ENCODE measurements at regions not wholly inside any gene's neighbourhood (a gene's known extent, or its start where the extent isn't known, plus 50 kb on each side); places are given as distances from the start of the nearest gene placed in this dataset.

GRCh38 chrX:98646351-98646750, 1762.6 kb downstream of the RPA4 start:
- Histone ChIP-seq H4K5ac (ENCODE audit: insufficient read length, low read depth, low read length) (no peak overlapping the region), H3K79me2 (ENCODE audit: control insufficient read depth in 1 of 2, insufficient read depth in 2 of 2, low read length in 2 of 2) (no peaks in the 10 kb centered on the region), H2BK15ac (ENCODE audit: low read length) (no peak overlapping the region), H3K9ac (replicated peaks in 1 of 4; ENCODE audit: extremely low read depth in 1 of 4, low read depth in 3 of 4, low read length in 3 of 4) (no peak overlapping the region), H2BK120ac (replicated peaks; ENCODE audit: low read depth, low read length) (no peak overlapping the region), H2BK20ac (ENCODE audit: low read length) (no peak overlapping the region), H4K8ac (ENCODE audit: extremely low read depth, insufficient read depth, low read length) (no peak overlapping the region), H4K91ac (replicated peaks; ENCODE audit: insufficient read length, low read length) (no peak overlapping the region), H3K9me3 (ENCODE audit: insufficient read depth in 2 of 2, low read depth in 1 of 2, low read length in 1 of 2) (no peaks in the 10 kb centered on the region), H3K79me1 (ENCODE audit: low read depth, low read length) (no peaks in the 10 kb centered on the region), H3K27me3 (replicated peaks in 1 of 4; ENCODE audit: control insufficient read depth in 3 of 4, extremely low read depth in 1 of 4, insufficient read depth in 3 of 4, low read length in 3 of 4) (no peaks in the 10 kb centered on the region), H3K4me3 (ENCODE audit: extremely low read depth in 1 of 4, insufficient read depth in 2 of 4, low read depth in 3 of 4, low read length in 4 of 4) (no peak overlapping the region), H3K4me1 (replicated peaks in 1 of 4; ENCODE audit: control insufficient read depth in 3 of 4, insufficient read depth in 4 of 4, low read length in 3 of 4) (0 out of 7 replicates have a peak, but pooled peaks cover 0 to 3% (median 0%) of the 10 kb centered on the region in 4 experiments), H3K14ac (ENCODE audit: insufficient read length) (no peak overlapping the region), H2AK5ac (ENCODE audit: low read depth, low read length) (no peak overlapping the region), H3K18ac (ENCODE audit: extremely low read depth, low read length) (no peak overlapping the region), H3K23me2 (ENCODE audit: low read depth, low read length) (no peaks in the 10 kb centered on the region), H3K56ac (replicated peaks; ENCODE audit: insufficient read length, low read depth, low read length) (no peak overlapping the region), H3K27ac (ENCODE audit: low read depth, low read length) (no peak overlapping the region), H3K36me3 (ENCODE audit: control insufficient read depth in 2 of 4, insufficient read depth in 4 of 4, low read length in 3 of 4) (peaks cover 0 to 28% (median 0%) of the 10 kb centered on the region in 4 experiments; a peak in 1 of 8 replicates), H2BK12ac (ENCODE audit: low read depth, low read length) (no peak overlapping the region), H2BK5ac (ENCODE audit: low read depth, low read length) (no peak overlapping the region), H3K4me2 (ENCODE audit: insufficient read depth in 1 of 2, low read depth in 2 of 2, low read length in 2 of 2) (no peak overlapping the region), H2AFZ (ENCODE audit: low read length) (no peak overlapping the region), H3K23ac (ENCODE audit: insufficient read length) (no peak overlapping the region), H4K20me1 (replicated peaks in 1 of 2; ENCODE audit: control insufficient read depth in 1 of 2, insufficient read depth in 2 of 2, low read length in 2 of 2) (peaks cover 0 to 1% of the 10 kb centered on the region in 2 experiments), H3K4ac (replicated peaks; ENCODE audit: insufficient read length, low read depth, low read length) (no peak overlapping the region)
- WGBS, 2 experiments (ENCODE audit: extremely low coverage in 1 of 2, insufficient coverage in 1 of 2, insufficient read length in 1 of 2, insufficient replicate concordance in 2 of 2, low coverage in 1 of 2, low lambda C conversion rate in 2 of 2, missing lambda C conversion rate in 1 of 2), result 81% methylated on average over 1 of the region's 1 CpG; no CpG with 5 or more reads in 1 of the 2 experiments
- ChIA-PET POLR2A (ENCODE audit: partially characterized antibody) (no interaction called here), CTCF (ENCODE audit: partially characterized antibody) (interaction anchor here (0.6 kb wide), 1 partner anchor 268 kb away, joined by 4 read pairs; no protein-coding TSS in a partner anchor)
- DNase-seq (ENCODE audit: low read depth in 1 of 2, low spot score in 2 of 2), result no peak
- FAIRE-seq, result no peak
- no peak for TF ChIP-seq GTF2F1 (IDR thresholded peaks at IDR 0.05; ENCODE audit: borderline replicate concordance, low read depth, low read length)
- TF ChIP-seq PHF8 (conservative IDR thresholded peaks at IDR 0.05; ENCODE audit: low read depth, low read length), result no peak
- no peak for TF ChIP-seq USF2 (IDR thresholded peaks at IDR 0.05; ENCODE audit: low read length)
- TF ChIP-seq TAF7 (optimal IDR thresholded peaks at IDR 0.05; ENCODE audit: borderline replicate concordance, low read depth, low read length), result no peak
- TF ChIP-seq CBX5 (IDR thresholded peaks at IDR 0.05; ENCODE audit: low read depth, low read length), result no peak
- TF ChIP-seq EZH2 (IDR thresholded peaks at IDR 0.05; ENCODE audit: low read depth, low read length, severe bottlenecking), result no peak
- TF ChIP-seq CEBPB (IDR thresholded peaks at IDR 0.05; ENCODE audit: low read depth, low read length), result no peak
- no peak for TF ChIP-seq SUZ12 (IDR thresholded peaks at IDR 0.05; ENCODE audit: low read length)
- no peak for TF ChIP-seq CREB1 (IDR thresholded peaks at IDR 0.05)
- no peak for TF ChIP-seq NANOG (IDR thresholded peaks at IDR 0.05; ENCODE audit: insufficient read depth, low read depth, low read length, poor library complexity, severe bottlenecking)
- TF ChIP-seq EP300 (IDR thresholded peaks at IDR 0.05; ENCODE audit: borderline replicate concordance in 1 of 2, low read depth in 2 of 2, low read length in 2 of 2), result no peak
- no peak for TF ChIP-seq RXRA (IDR thresholded peaks at IDR 0.05; ENCODE audit: insufficient read depth, low read depth, low read length)
